ENCODE measurements at regions not wholly inside any gene's neighbourhood (a gene's known extent, or its start where the extent isn't known, plus 50 kb on each side); places are given as distances from the start of the nearest gene placed in this dataset.

GRCh38 chr1:112040891-112041740 lies 51.6 kb upstream of the KCND3 start:
- no peak for DNase-seq (ENCODE audit: insufficient read length, low spot score)
- no peak for FAIRE-seq
- no peak for TF ChIP-seq POLR2A (IDR thresholded peaks at IDR 0.05; ENCODE audit: low read depth, low read length)

- no peak for FAIRE-seq
- no peak for DNase-seq (ENCODE audit: insufficient read length, low spot score)
- TF ChIP-seq POLR2AphosphoS5 (IDR thresholded peaks at IDR 0.05; ENCODE audit: low read depth, low read length) (no peak), TAF1 (IDR thresholded peaks at IDR 0.05; ENCODE audit: low read depth, low read length) (no peak), POLR2A (IDR thresholded peaks at IDR 0.05; ENCODE audit: low read depth, low read length) (no peak), PAX5 (IDR thresholded peaks at IDR 0.05; ENCODE audit: insufficient read depth, low read length, severe bottlenecking) (no peak), POU2F2 (IDR thresholded peaks at IDR 0.05; ENCODE audit: low read depth, low read length) (no peak)
These were observed 54.4 kb upstream of the KCND3 start for GRCh38 chr1:112043901-112044300.

- no peak for TF ChIP-seq TAF1 (IDR thresholded peaks at IDR 0.05; ENCODE audit: low read depth, low read length)
- no peak for TF ChIP-seq POU2F2 (IDR thresholded peaks at IDR 0.05; ENCODE audit: low read depth, low read length)
- DNase-seq (ENCODE audit: insufficient read length, low spot score) = no peak
- no peak for FAIRE-seq
These were observed 55.3 kb upstream of the KCND3 start for GRCh38 chr1:112044745-112045144.

GRCh38 chr1:112046630-112047029 lies 57.2 kb upstream of the KCND3 start:
- DNase-seq (ENCODE audit: insufficient read length, low spot score) = no peak
- FAIRE-seq = no peak
- no peak for TF ChIP-seq POU2F2 (IDR thresholded peaks at IDR 0.05; ENCODE audit: low read depth, low read length)
- no peak for TF ChIP-seq SPI1 (IDR thresholded peaks at IDR 0.05; ENCODE audit: low read depth, low read length)
- no peak for TF ChIP-seq POLR2AphosphoS5 (IDR thresholded peaks at IDR 0.05; ENCODE audit: low read depth, low read length)
- TF ChIP-seq TAF1 (IDR thresholded peaks at IDR 0.05; ENCODE audit: low read depth, low read length) = no peak
- TF ChIP-seq POLR2A (IDR thresholded peaks at IDR 0.05; ENCODE audit: low read depth, low read length) = no peak
- no peak for TF ChIP-seq PAX5 (IDR thresholded peaks at IDR 0.05; ENCODE audit: insufficient read depth, low read length, severe bottlenecking)

- FAIRE-seq (no peak), DNase-seq (ENCODE audit: insufficient read length, low spot score) (no peak)
- TF ChIP-seq POLR2AphosphoS5 (IDR thresholded peaks at IDR 0.05; ENCODE audit: low read depth, low read length) (no peak), POU2F2 (IDR thresholded peaks at IDR 0.05; ENCODE audit: low read depth, low read length) (no peak), SPI1 (IDR thresholded peaks at IDR 0.05; ENCODE audit: low read depth, low read length) (no peak), PAX5 (IDR thresholded peaks at IDR 0.05; ENCODE audit: insufficient read depth, low read length, severe bottlenecking) (no peak)
These were observed 59.0 kb upstream of the KCND3 start for GRCh38 chr1:112048421-112048820.

GRCh38 chr1:112054510-112054909 lies 65.0 kb upstream of the KCND3 start:
- FAIRE-seq (no peak), DNase-seq (ENCODE audit: insufficient read length, low spot score) (no peak)
- TF ChIP-seq POLR2AphosphoS5 (IDR thresholded peaks at IDR 0.05; ENCODE audit: low read depth, low read length) (no peak), POU2F2 (IDR thresholded peaks at IDR 0.05; ENCODE audit: low read depth, low read length) (no peak), POLR2A (IDR thresholded peaks at IDR 0.05; ENCODE audit: low read depth, low read length) (no peak), PAX5 (IDR thresholded peaks at IDR 0.05; ENCODE audit: insufficient read depth, low read length, severe bottlenecking) (no peak), SPI1 (IDR thresholded peaks at IDR 0.05; ENCODE audit: low read depth, low read length) (no peak), TAF1 (IDR thresholded peaks at IDR 0.05; ENCODE audit: low read depth, low read length) (no peak)

GRCh38 chr1:112056354-112056753 lies 66.9 kb upstream of the KCND3 start:
- TF ChIP-seq POLR2AphosphoS5 (IDR thresholded peaks at IDR 0.05; ENCODE audit: low read depth, low read length) (no peak), TAF1 (IDR thresholded peaks at IDR 0.05; ENCODE audit: low read depth, low read length) (no peak)
- DNase-seq (ENCODE audit: insufficient read length, low spot score) (no peak), FAIRE-seq (no peak)

GRCh38 chr1:112057736-112058135 lies 68.3 kb upstream of the KCND3 start:
- no peak for DNase-seq (ENCODE audit: insufficient read length, low spot score)

GRCh38 chr1:112058815-112059450 lies 69.5 kb upstream of the KCND3 start:
- TF ChIP-seq POU2F2 (IDR thresholded peaks at IDR 0.05; ENCODE audit: low read depth, low read length) (no peak), TAF1 (IDR thresholded peaks at IDR 0.05; ENCODE audit: low read depth, low read length) (no peak), POLR2A (IDR thresholded peaks at IDR 0.05; ENCODE audit: low read depth, low read length) (no peak), SPI1 (IDR thresholded peaks at IDR 0.05; ENCODE audit: low read depth, low read length) (no peak), PAX5 (IDR thresholded peaks at IDR 0.05; ENCODE audit: insufficient read depth, low read length, severe bottlenecking) (no peak), POLR2AphosphoS5 (IDR thresholded peaks at IDR 0.05; ENCODE audit: low read depth, low read length) (no peak)
- no peak for FAIRE-seq
- no peak for DNase-seq (ENCODE audit: insufficient read length, low spot score)

More at GRCh38 chr1:112057736-112058135, 68.3 kb upstream of the KCND3 start:
- TF ChIP-seq POLR2AphosphoS5 (IDR thresholded peaks at IDR 0.05; ENCODE audit: low read depth, low read length) = no peak
- no peak for TF ChIP-seq PAX5 (IDR thresholded peaks at IDR 0.05; ENCODE audit: insufficient read depth, low read length, severe bottlenecking)
- no peak for TF ChIP-seq POLR2A (IDR thresholded peaks at IDR 0.05; ENCODE audit: low read depth, low read length)
- TF ChIP-seq TAF1 (IDR thresholded peaks at IDR 0.05; ENCODE audit: low read depth, low read length) = no peak
- no peak for TF ChIP-seq SPI1 (IDR thresholded peaks at IDR 0.05; ENCODE audit: low read depth, low read length)
- TF ChIP-seq POU2F2 (IDR thresholded peaks at IDR 0.05; ENCODE audit: low read depth, low read length) = no peak
- no peak for FAIRE-seq

GRCh38 chr1:112059679-112060078 lies 70.2 kb upstream of the KCND3 start:
- DNase-seq (ENCODE audit: insufficient read length, low spot score) (no peak), FAIRE-seq (no peak)
- TF ChIP-seq SPI1 (IDR thresholded peaks at IDR 0.05; ENCODE audit: low read depth, low read length) (no peak), PAX5 (IDR thresholded peaks at IDR 0.05; ENCODE audit: insufficient read depth, low read length, severe bottlenecking) (no peak), POU2F2 (IDR thresholded peaks at IDR 0.05; ENCODE audit: low read depth, low read length) (no peak), TAF1 (IDR thresholded peaks at IDR 0.05; ENCODE audit: low read depth, low read length) (no peak), POLR2AphosphoS5 (IDR thresholded peaks at IDR 0.05; ENCODE audit: low read depth, low read length) (no peak), POLR2A (IDR thresholded peaks at IDR 0.05; ENCODE audit: low read depth, low read length) (no peak)
